ENCODE measurements at regions not wholly inside any gene's neighbourhood (a gene's known extent, or its start where the extent isn't known, plus 50 kb on each side); places are given as distances from the start of the nearest gene placed in this dataset.

DNA sequence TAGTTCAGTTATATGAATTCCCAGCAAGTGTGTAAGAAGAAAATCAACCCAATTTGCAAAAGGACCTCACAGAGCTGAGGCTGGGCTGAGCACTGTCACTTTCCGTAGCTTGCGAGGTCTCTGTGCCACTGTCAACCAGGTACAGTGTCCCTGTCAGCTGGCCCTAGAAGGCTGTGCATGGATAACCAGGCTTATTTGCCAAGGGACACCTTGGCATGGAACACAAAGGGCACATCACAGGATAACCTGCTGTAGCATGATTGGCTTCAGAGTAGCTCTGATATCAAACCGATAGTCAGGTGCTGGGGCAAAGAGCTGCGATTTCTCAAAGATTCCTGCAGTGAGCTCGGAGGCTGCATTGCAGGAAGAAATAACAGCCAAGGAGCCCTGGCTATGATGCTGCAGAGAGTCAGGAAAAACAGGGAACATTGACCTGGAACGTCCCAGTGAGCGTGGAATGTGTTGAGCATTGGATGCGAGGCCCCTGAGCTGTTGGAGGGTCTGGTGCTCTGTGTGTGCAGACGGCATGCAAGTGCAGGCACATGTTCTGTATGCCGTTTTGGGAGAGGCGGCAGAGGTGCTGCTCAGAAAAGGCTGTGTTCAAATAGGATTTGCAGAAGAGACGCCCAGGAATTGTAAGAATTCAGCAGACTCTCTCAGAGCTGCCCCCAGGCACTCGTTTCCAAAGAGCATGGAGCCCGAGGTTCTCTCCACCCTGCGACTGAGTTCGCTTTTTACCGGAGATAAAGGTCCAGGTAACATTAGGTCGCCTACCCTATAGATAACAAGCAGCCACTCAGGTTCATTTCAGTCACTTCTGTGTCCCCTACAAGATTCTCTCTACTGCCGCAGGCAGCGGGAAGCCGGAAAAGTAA lies 213.5 kb upstream of the IRS2 start:
- Histone ChIP-seq H2AFZ (ENCODE audit: low read depth) (no peak overlapping the region), H3K79me2 (ENCODE audit: insufficient read depth) (no peaks in the 10 kb centered on the region), H4K20me1 (ENCODE audit: insufficient read depth) (no peaks in the 10 kb centered on the region), H3F3A (replicated peaks; ENCODE audit: insufficient read depth) (peaks cover 4% of the 10 kb centered on the region), H3K4me2 (no peak overlapping the region), H3K9me2 (no peaks in the 10 kb centered on the region), H3K27me3 (ENCODE audit: insufficient read depth) (no peaks in the 10 kb centered on the region), H3K9me3 (no peaks in the 10 kb centered on the region), H3K36me3 (replicated peaks in 1 of 2; ENCODE audit: control insufficient read depth in 1 of 2, insufficient read depth in 2 of 2, low read length in 1 of 2) (no peaks in the 10 kb centered on the region), H3K9ac (no peak overlapping the region), H3K4me3 (ENCODE audit: low read depth in 2 of 2, low read length in 1 of 2) (no peak overlapping the region), H3K4me1 (ENCODE audit: control insufficient read depth in 1 of 2, insufficient read depth in 2 of 2, low read depth in 1 of 2, low read length in 1 of 2) (peaks cover 0 to 21% of the 10 kb centered on the region in 2 experiments; a peak in 1 of 4 replicates), H3K27ac (ENCODE audit: low read depth in 2 of 2, low read length in 1 of 2) (no peak overlapping the region)
- TF ChIP-seq, protein P1, sequence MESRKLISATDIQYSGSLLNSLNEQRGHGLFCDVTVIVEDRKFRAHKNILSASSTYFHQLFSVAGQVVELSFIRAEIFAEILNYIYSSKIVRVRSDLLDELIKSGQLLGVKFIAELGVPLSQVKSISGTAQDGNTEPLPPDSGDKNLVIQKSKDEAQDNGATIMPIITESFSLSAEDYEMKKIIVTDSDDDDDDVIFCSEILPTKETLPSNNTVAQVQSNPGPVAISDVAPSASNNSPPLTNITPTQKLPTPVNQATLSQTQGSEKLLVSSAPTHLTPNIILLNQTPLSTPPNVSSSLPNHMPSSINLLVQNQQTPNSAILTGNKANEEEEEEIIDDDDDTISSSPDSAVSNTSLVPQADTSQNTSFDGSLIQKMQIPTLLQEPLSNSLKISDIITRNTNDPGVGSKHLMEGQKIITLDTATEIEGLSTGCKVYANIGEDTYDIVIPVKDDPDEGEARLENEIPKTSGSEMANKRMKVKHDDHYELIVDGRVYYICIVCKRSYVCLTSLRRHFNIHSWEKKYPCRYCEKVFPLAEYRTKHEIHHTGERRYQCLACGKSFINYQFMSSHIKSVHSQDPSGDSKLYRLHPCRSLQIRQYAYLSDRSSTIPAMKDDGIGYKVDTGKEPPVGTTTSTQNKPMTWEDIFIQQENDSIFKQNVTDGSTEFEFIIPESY (IDR thresholded peaks at IDR 0.05; ENCODE audit: borderline replicate concordance, low read depth) = no peak
- TF ChIP-seq EZH2phosphoT487 (IDR thresholded peaks at IDR 0.05; ENCODE audit: borderline replicate concordance, low read depth) = no peak
- TF ChIP-seq, protein P2, sequence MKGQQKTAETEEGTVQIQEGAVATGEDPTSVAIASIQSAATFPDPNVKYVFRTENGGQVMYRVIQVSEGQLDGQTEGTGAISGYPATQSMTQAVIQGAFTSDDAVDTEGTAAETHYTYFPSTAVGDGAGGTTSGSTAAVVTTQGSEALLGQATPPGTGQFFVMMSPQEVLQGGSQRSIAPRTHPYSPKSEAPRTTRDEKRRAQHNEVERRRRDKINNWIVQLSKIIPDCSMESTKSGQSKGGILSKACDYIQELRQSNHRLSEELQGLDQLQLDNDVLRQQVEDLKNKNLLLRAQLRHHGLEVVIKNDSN (IDR thresholded peaks at IDR 0.05; ENCODE audit: borderline replicate concordance, low read depth) = no peak
- no peak for TF ChIP-seq FOXM1 (IDR thresholded peaks at IDR 0.05; ENCODE audit: low read depth)
- TF ChIP-seq, protein P3, sequence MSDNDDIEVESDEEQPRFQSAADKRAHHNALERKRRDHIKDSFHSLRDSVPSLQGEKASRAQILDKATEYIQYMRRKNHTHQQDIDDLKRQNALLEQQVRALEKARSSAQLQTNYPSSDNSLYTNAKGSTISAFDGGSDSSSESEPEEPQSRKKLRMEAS (IDR thresholded peaks at IDR 0.05; ENCODE audit: low read depth) = no peak
- TF ChIP-seq TEAD4 (IDR thresholded peaks at IDR 0.05; ENCODE audit: borderline replicate concordance, insufficient read depth) = no peak
- TF ChIP-seq MEF2A (IDR thresholded peaks at IDR 0.05; ENCODE audit: borderline replicate concordance, low read depth) = no peak
- TF ChIP-seq, protein P4, sequence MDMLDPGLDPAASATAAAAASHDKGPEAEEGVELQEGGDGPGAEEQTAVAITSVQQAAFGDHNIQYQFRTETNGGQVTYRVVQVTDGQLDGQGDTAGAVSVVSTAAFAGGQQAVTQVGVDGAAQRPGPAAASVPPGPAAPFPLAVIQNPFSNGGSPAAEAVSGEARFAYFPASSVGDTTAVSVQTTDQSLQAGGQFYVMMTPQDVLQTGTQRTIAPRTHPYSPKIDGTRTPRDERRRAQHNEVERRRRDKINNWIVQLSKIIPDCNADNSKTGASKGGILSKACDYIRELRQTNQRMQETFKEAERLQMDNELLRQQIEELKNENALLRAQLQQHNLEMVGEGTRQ (IDR thresholded peaks at IDR 0.05; ENCODE audit: borderline replicate concordance, low read depth, low read length) = no peak
- TF ChIP-seq, protein P5, sequence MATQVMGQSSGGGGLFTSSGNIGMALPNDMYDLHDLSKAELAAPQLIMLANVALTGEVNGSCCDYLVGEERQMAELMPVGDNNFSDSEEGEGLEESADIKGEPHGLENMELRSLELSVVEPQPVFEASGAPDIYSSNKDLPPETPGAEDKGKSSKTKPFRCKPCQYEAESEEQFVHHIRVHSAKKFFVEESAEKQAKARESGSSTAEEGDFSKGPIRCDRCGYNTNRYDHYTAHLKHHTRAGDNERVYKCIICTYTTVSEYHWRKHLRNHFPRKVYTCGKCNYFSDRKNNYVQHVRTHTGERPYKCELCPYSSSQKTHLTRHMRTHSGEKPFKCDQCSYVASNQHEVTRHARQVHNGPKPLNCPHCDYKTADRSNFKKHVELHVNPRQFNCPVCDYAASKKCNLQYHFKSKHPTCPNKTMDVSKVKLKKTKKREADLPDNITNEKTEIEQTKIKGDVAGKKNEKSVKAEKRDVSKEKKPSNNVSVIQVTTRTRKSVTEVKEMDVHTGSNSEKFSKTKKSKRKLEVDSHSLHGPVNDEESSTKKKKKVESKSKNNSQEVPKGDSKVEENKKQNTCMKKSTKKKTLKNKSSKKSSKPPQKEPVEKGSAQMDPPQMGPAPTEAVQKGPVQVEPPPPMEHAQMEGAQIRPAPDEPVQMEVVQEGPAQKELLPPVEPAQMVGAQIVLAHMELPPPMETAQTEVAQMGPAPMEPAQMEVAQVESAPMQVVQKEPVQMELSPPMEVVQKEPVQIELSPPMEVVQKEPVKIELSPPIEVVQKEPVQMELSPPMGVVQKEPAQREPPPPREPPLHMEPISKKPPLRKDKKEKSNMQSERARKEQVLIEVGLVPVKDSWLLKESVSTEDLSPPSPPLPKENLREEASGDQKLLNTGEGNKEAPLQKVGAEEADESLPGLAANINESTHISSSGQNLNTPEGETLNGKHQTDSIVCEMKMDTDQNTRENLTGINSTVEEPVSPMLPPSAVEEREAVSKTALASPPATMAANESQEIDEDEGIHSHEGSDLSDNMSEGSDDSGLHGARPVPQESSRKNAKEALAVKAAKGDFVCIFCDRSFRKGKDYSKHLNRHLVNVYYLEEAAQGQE (IDR thresholded peaks at IDR 0.05; ENCODE audit: low read depth, low read length) = no peak
- no peak for TF ChIP-seq FOXJ3 (CRISPR knock-in tag; IDR thresholded peaks at IDR 0.05)
- TF ChIP-seq EP300 (IDR thresholded peaks at IDR 0.05; ENCODE audit: borderline replicate concordance in 1 of 2, low read depth in 1 of 2, low read length in 1 of 2) = no peak
- TF ChIP-seq NRF1 (IDR thresholded peaks at IDR 0.05; ENCODE audit: low read depth, low read length) = no peak
- TF ChIP-seq SMC3 (IDR thresholded peaks at IDR 0.05; ENCODE audit: low read depth, low read length) = no peak
- no peak for TF ChIP-seq SIN3A (IDR thresholded peaks at IDR 0.05; ENCODE audit: borderline replicate concordance, low read depth, low read length)
- WGBS (ENCODE audit: low lambda C conversion rate) = 85% methylated on average over 17 of the region's 21 CpGs
- ChIA-PET POLR2A (no interaction called here), CTCF (interaction anchor here (0.9 kb wide), 1 partner anchor 1080 kb away, joined by 3 read pairs; no protein-coding TSS in a partner anchor)
- DNase-seq = no peak
